ENCODE measurements at regions not wholly inside any gene's neighbourhood (a gene's known extent, or its start where the extent isn't known, plus 50 kb on each side); places are given as distances from the start of the nearest gene placed in this dataset.

GRCh38 chr7:32403463-32404229, 86.5 kb downstream of the LSM5 start:
- WGBS, 5 donors = 75 to 87% (median 78%) methylated on average over 11 of the region's 11 CpGs
- Histone ChIP-seq H3K4me3 (no peak overlapping the region), H3K9me3 (no peaks in the 10 kb centered on the region), H3K4me1 (no peaks in the 10 kb centered on the region), H3K27me3 (replicated peaks in 1 of 7) (peaks cover 0 to 8% (median 0%) of the 10 kb centered on the region in 7 donors), H3K27ac (no peak overlapping the region), H3K36me3 (no peaks in the 10 kb centered on the region)
- TF ChIP-seq POLR2A (IDR thresholded peaks at IDR 0.05) = no peak
- TF ChIP-seq POLR2AphosphoS5 (IDR thresholded peaks at IDR 0.05) = no peak
- no peak for TF ChIP-seq CTCF (IDR thresholded peaks at IDR 0.05 in 8 of 11, conservative IDR thresholded peaks at IDR 0.05 in 3 of 11)
- intact Hi-C loops (cut with DNase I; ENCODE audit: low total_unique reads) = no loop called here
- DNase-seq = no peak

- Histone ChIP-seq H3K4me3 (no peak overlapping the region), H3K27me3 (replicated peaks in 1 of 7) (no peaks in the 10 kb centered on the region), H3K9me3 (no peaks in the 10 kb centered on the region), H3K36me3 (no peaks in the 10 kb centered on the region), H3K27ac (no peak overlapping the region), H3K4me1 (no peaks in the 10 kb centered on the region)
- 71 to 87% (median 81%) methylated on average over 4 of the region's 4 CpGs for WGBS, 5 donors
- no peak for DNase-seq
- intact Hi-C loops (cut with DNase I; ENCODE audit: low total_unique reads) = no loop called here
- TF ChIP-seq POLR2AphosphoS5 (IDR thresholded peaks at IDR 0.05) (no peak), POLR2A (IDR thresholded peaks at IDR 0.05) (no peak), CTCF (IDR thresholded peaks at IDR 0.05 in 8 of 11, conservative IDR thresholded peaks at IDR 0.05 in 3 of 11) (no peak)
Observed at GRCh38 chr7:32400676-32401075, 89.5 kb downstream of the LSM5 start.

- Histone ChIP-seq H3K4me3 (no peak overlapping the region), H3K4me1 (no peaks in the 10 kb centered on the region), H3K36me3 (no peaks in the 10 kb centered on the region), H3K9me3 (no peaks in the 10 kb centered on the region), H3K27me3 (replicated peaks in 1 of 7) (no peaks in the 10 kb centered on the region), H3K27ac (no peak overlapping the region)
- 61 to 88% (median 63%) methylated on average over 2 to 3 of the region's 3 CpGs for WGBS, 5 donors
- TF ChIP-seq POLR2AphosphoS5 (IDR thresholded peaks at IDR 0.05) (no peak), CTCF (IDR thresholded peaks at IDR 0.05 in 8 of 11, conservative IDR thresholded peaks at IDR 0.05 in 3 of 11) (no peak), POLR2A (IDR thresholded peaks at IDR 0.05) (no peak)
- intact Hi-C loops (cut with DNase I; ENCODE audit: low total_unique reads) = no loop called here
- no peak for DNase-seq
Observed at GRCh38 chr7:32399311-32399710, 90.9 kb downstream of the LSM5 start.

GRCh38 chr7:32395168-32395567, 95.0 kb downstream of the LSM5 start:
- H3K4me1 ChIP-seq = no peaks in the 10 kb centered on the region
- no peaks in the 10 kb centered on the region for H3K36me3 ChIP-seq
- no peaks in the 10 kb centered on the region for H3K27me3 ChIP-seq (replicated peaks in 1 of 7)
- no peak overlapping the region for H3K4me3 ChIP-seq
- no peak overlapping the region for H3K27ac ChIP-seq
- H3K9me3 ChIP-seq = no peaks in the 10 kb centered on the region
- no peak for TF ChIP-seq CTCF (IDR thresholded peaks at IDR 0.05 in 8 of 11, conservative IDR thresholded peaks at IDR 0.05 in 3 of 11)
- intact Hi-C loops (cut with DNase I; ENCODE audit: low total_unique reads) = no loop called here
- WGBS, 5 donors = 87 to 100% (median 95%) methylated on average over 1 of the region's 1 CpG
- DNase-seq = no peak

Data from spleen (tissue), 11 donors.